Globus pallidus (tissue), 1 donor: ENCODE measurements at regions not wholly inside any gene's neighbourhood (a gene's known extent, or its start where the extent isn't known, plus 50 kb on each side); places are given as distances from the start of the nearest gene placed in this dataset.

Experiments
- DNase-seq: peaks from one replicate; pipeline ENCODE4 v3.0.0-alpha.2; 2015; ENCODE audit warnings: low spot score

DNA sequence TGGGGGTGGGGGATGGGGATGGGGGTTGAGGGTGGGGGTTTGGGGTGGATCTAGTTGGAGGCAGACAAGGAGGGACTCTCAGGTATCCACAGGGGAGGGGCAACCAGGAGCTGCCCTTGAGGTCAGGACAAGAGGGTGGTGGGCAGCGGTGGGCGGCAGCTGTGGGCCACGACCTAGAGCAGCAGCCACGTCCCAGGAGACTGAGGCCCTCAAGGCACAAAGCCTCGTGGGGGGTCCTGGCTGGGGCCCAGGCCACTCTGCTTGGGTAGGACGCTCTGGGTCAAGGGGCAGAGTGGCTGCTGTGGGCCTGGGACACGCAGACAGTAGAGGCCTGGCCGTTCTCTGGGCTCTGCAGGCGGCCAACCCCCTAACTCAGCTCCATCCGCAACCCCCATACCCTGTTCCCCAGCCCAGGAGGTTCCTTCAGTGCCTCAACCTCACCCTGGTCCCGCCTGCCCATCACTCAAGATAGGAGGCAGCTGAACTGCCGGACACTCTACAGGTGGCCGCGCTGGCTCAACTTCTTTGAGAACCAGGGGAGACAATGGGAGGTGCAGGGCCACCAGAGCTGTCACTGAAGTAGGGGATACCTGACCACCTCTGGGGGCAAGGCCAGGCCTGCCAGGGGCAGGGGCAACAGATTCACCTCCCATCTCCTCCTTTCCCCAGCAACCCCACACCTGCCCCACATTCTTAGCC is 75.6 kb downstream of the ENGASE start:
- no peak for DNase-seq

DNA sequence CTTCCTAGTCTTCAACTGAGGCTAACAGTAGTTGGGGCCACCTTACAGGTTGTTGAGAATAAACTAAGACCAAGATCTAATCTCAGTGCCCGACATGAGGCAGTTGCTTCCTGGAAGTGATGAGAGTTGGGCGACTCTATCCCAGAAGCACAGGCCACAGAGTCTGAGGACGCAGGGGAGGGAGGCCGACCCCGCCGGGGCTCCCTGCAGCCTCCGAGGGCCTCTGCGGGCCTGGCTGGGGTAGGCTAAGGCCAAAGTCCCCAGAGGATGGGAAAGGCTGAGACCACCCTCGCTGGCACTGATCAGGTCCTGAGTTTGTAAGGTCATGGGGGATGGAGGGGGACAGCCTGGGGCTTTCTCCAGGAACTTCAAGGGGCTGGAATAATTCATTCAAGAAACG is 74.0 kb downstream of the ENGASE start:
- no peak for DNase-seq

DNA sequence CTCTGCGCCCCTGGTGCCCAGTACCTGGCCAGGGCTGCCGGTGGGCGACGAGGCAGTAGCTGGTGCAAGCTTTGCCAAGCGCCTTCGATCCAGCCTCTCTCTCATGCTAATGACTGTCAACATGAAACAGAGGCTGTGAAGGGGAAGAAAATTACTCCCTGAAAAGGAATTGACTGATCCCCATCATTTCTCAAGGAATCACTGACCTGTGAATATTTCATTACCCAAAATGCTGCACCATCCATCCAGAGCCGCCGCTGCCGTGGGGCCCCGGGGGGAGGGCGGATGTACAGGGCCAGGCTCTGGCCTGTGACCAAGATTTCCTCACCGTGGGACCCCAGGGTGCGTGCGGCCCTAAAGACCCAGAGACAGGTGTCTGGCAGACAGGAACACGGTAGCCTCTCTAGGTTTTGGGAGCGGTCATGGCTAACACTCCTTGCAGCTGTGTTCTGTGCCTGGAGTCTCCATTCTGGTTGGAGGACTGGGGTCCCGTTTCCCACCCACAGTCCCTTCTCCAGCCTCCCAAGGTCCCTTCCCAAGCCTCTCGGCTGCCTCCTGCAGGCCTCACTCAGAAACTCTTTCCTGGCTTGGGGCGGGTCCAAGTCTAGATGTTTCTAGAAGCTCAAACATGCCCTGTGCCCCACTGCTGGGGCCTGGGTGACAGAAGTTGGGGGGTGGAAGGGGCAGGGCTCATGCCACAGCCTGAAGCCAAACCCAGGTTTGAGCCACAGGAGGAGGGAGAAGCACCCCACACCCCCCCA is 73.3 kb downstream of the ENGASE start:
- no peak for DNase-seq

DNA sequence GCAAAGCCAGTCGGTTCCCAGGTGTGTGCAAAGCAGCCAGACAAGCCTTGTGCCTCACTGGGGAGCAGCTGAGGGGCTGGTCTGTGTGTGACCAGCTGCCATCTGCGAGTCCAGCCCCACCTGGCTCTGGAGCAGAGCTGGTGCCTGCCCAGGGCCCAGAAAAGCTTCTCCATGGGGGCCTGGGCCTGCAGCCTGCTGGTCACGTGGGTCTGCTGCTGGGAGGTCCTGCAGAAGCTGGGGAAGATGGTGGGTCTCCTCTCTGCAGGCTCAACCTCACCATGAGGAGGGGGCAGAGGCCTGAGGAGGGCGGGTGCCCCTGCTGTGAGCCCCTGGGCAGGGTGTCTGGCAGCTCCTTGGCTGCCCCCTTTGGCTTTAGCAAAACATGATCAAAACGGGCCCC is 71.9 kb downstream of the ENGASE start:
- DNase-seq, result no peak

DNA sequence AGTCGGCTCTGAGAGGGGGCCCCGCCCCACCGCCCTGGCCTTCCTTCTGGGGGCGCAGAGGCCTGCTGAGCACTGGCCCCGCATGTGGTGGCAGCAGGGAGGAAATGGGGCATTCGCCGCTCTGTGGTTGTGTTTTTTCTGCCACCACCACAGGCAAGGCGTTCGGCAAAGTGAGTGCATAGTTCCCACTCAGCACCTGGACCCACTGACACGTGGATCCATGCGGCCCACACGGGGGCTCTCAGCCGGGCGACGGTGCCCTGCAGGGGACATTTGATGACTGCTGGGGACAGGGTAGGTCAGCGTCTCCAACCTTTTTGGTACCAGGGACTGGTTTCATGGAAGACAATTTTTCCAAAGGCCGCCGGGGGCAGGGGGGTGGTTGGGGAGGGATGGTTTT is 70.9 kb downstream of the ENGASE start:
- no peak for DNase-seq

DNA sequence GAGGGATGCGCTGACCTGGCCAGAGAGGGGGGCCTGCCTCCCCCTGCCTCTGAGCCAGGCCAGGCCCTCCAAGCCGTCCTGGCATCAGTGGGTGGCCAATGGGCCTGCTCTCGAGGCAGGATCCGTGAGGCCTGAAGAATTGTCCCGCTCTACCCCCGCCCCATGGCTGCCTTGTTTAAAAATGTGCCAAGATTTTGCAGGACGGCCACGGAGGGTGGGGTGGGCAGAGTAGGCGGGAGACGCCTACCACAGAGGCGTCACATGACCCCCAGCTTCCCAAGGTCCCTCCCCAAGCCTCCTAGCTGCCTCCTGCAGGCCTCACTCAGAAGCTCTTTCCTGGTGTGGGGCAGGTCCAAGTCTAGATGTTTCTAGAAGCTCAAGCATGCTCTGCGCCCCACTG is 69.5 kb downstream of the ENGASE start:
- no peak for DNase-seq

DNA sequence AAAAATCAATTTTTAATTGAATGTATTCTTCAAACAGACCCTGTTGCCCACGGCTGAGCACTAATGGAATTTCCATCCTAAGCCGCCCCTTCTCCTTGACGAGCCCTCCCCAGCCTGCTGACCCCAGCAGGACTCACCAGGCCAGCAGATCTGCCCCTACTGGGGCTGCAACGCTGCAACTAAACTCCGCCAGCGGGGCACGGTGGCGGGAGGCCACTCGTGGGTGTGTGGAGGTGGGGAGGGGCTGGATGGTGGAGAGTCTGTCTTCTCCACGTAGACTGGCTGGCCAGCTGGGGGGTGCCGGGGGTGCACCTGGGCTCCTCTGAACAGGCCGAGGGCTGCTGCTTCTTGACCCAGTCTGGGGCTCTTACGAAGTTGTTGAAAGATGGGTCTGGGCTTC is 67.8 kb downstream of the ENGASE start:
- DNase-seq, result no peak

DNA sequence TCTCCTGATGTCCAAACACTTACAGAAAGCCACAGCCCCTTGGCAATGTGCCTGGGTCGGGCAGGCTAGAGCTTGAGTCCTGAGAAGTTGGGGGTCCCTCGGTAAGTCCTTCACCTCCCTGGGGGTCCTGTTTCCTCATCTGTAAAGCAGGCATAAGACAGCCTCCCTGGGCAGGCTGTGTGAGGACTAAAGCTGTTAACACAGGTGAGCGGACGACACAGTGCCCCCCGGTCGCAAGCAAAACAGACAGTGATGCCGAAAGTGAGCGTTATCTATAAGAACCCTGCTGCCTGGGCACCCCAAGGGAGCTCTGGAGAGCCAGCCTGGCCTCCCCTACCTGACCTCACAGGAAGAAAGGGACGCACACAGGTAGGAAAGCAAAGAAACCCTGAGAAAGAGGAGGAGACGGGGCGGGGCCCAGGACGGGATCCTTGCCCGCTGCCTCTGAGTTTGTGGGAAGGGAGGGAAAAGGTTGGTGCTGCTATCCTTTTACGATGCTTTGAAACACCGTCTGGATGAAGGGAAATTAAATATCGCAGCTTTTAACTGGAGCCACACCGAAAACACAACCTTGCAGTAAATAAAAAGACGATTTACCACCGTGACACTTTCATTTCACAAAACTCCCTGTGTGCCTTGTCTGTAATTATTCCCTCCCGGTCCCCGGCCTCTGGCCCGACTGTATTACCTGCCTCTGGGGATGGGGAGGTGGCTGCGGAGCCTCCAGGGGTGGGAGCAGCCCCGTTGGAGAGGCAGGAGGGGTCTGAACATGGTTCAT is 67.1 kb downstream of the ENGASE start:
- DNase-seq, result no peak

DNA sequence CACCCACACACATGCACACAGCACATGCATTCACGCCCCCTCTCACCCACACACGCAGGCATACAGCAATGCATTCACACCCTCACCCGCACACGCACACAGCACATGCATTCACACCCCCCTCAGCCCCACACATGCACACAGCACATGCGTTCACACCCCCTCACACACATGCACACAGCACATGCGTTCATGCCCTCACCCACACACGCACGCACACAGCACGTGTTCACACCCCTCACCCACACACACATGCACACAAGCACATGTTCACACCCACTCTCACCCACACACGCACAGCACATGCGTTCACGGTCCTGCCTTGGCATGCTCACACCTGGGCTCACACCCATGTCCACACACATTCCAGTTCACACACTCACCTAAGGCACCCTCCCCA is 64.2 kb downstream of the ENGASE start:
- DNase-seq, result no peak

DNA sequence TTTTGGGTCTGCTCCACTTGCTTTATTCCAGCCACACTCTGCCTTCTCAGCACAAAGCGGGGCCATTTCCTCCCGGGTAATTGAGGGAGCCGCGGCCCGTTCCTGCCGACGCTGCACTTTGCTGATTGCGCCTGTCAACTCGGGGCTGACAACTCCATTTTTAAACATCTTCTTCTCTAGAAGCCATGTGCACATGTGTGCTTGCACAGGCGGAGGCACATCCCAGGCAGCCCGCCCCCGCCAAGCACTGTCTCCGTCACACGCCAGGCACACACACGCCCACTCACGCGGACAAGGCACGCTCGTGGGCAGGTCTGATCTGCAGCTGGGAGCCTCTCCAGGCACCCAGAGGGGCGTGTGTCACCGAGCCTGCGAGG is 63.2 kb downstream of the ENGASE start:
- no peak for DNase-seq

DNA sequence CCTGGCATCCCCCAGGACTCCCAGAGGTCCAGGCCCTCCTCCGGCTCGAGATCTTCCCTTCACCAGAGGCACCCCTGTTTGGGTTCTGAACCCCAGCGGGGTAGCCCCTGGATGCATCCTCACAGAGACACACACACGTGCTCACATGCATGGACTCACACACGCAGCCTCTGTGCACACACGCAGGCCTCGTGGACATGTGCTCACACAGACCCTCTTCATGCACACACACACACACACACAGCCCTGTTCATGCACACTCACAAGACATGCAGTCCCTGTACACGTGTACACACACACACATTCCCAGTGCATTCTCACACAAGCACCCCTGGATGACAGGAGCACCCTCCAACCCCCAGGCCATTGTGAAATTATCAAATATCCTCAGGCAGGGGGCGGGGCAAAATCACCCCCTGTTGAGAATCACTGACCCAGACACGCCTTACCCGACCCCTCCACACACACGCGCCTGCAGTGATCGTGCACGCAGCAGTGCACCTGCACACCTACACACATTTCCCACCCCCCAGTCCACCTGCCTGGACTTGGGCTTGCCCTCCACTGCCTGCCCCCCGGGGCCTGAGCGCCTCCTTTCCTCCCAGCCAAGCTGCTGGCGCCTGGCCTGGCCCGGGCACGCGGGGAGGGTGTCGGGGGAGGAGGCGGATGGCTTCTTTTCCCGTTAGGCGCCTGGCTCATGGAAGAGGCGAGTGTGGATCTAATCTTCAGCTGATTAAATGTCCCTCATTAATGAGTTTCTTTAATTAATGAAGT is 62.6 kb downstream of the ENGASE start:
- no peak for DNase-seq

DNA sequence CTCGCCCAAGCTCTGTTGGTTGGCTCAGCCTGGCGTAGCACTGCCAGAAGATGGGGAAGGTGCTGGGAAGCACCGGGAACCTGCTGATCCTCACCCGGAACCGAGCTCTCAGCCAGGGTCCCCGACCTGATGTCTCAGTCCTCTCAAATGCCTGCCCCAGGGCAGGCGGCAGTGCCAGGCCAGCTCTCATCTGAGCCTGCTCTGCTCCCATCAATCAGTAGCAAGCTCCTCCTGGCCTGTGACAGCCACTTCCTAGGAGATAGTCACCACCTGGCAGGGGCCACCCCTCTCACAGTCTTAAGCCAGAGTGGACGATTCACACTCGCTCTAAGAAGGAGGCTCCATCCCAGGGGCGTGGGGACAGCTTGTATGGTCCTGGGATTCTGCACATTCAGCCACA is 62.0 kb downstream of the ENGASE start:
- no peak for DNase-seq
